Spleen (tissue), 7 donors: ENCODE measurements at regions not wholly inside any gene's neighbourhood (a gene's known extent, or its start where the extent isn't known, plus 50 kb on each side); places are given as distances from the start of the nearest gene placed in this dataset.

ENCODE experiments used
- CTCF ChIP-seq, 11 experiments: fragments of 200-600 bp in 7 of 11; fragments of 450-650 bp in 4 of 11; sonication (generic) in 4 of 11; IDR thresholded peaks in 8 of 11; conservative IDR thresholded peaks in 3 of 11; 1 replicate in 7 of 11; 2 replicates in 4 of 11; pipeline versions ENCODE4 v1.4.0 to v1.8.0; 2016 to 2021; ENCODE audit warnings: antibody characterized with exemption in 11 of 11, inconsistent platforms in 4 of 11, mild to moderate bottlenecking in 1 of 11
- POLR2A ChIP-seq, 3 donors: fragments of 450-650 bp; IDR thresholded peaks; one replicate each; pipeline ENCODE4 v1.5.1; 2017; ENCODE audit warnings: antibody characterized with exemption in 3 of 3, mild to moderate bottlenecking in 1 of 3
- donor health status: DM: no; HTN: no; CAD: no; lungs with moderate emphysema.
- donor health status: DM: no; HTN: no; CAD: no.
- donor health status: DM: no; HTN: no; CAD: no.

- TF ChIP-seq CTCF (IDR thresholded peaks at IDR 0.05 in 8 of 11, conservative IDR thresholded peaks at IDR 0.05 in 3 of 11) (no peak), POLR2A (IDR thresholded peaks at IDR 0.05) (no peak)
Measured at GRCh38 chr9:109931623-109932022, 151.6 kb downstream of the PALM2AKAP2 start.
